Loucy (cell line): ENCODE measurements at regions not wholly inside any gene's neighbourhood (a gene's known extent, or its start where the extent isn't known, plus 50 kb on each side); places are given as distances from the start of the nearest gene placed in this dataset.
A peak's percentile ranks its signal among the peaks of the same experiment; 100 is the strongest.

Experiments used
- H2AFZ ChIP-seq: fragments of 200-600 bp; sonication (generic); 2 replicates; pipeline ENCODE4 v1.6.0; 2016; ENCODE audit warnings: antibody characterized with exemption, mild to moderate bottlenecking, low read length, moderate library complexity
- H3F3A ChIP-seq: fragments of 200-600 bp; 2 replicates; pipeline ENCODE4 v1.6.0; 2016; ENCODE audit warnings: antibody characterized with exemption, low read depth, mild to moderate bottlenecking
- H3K27me3 ChIP-seq: fragments of 200-600 bp; sonication (generic); 2 replicates; pipeline ENCODE4 v1.6.1; 2014; ENCODE audit warnings: low read length, mild to moderate bottlenecking; ENCODE audit not compliant: insufficient read depth, poor library complexity, severe bottlenecking
- H3K36me3 ChIP-seq: fragments of 200-600 bp; sonication (generic); 2 replicates; pipeline ENCODE4 v1.6.1; 2016; ENCODE audit warnings: low read length; ENCODE audit not compliant: insufficient read depth
- H3K4me1 ChIP-seq: fragments of 200-600 bp; sonication (generic); 2 replicates; pipeline ENCODE4 v1.5.1; 2014; ENCODE audit warnings: low read length, mild to moderate bottlenecking; ENCODE audit not compliant: insufficient read depth, poor library complexity, severe bottlenecking
- H3K4me2 ChIP-seq: fragments of 200-600 bp; sonication (generic); 2 replicates; pipeline ENCODE4 v1.6.0; 2014; ENCODE audit warnings: antibody characterized with exemption, low read length, low read depth, mild to moderate bottlenecking; ENCODE audit not compliant: poor library complexity, severe bottlenecking
- H3K4me3 ChIP-seq: fragments of 200-600 bp; sonication (generic); 2 replicates; pipeline ENCODE4 v1.5.1; 2014; ENCODE audit warnings: low read length, mild to moderate bottlenecking, mixed read lengths; ENCODE audit not compliant: poor library complexity, severe bottlenecking
- H3K79me2 ChIP-seq: fragments of 200-600 bp; sonication (generic); 2 replicates; pipeline ENCODE4 v1.6.1; 2014; ENCODE audit warnings: low read length; ENCODE audit not compliant: insufficient read depth
- H3K9ac ChIP-seq: fragments of 200-600 bp; sonication (generic); 2 replicates; pipeline ENCODE4 v1.6.0; 2014; ENCODE audit warnings: mild to moderate bottlenecking, low read depth, low read length, moderate library complexity; ENCODE audit not compliant: poor library complexity, severe bottlenecking
- H3K9me2 ChIP-seq: fragments of 200-600 bp; sonication (generic); replicated peaks from 2 replicates; pipeline ENCODE4 v1.6.1; 2016; ENCODE audit warnings: low read depth, low read length, mixed read lengths
- H3K9me3 ChIP-seq: fragments of 200-600 bp; sonication (generic); 2 replicates; pipeline ENCODE4 v1.6.1; 2014; ENCODE audit warnings: mild to moderate bottlenecking, antibody characterized with exemption, low read length, low read depth; ENCODE audit not compliant: insufficient read depth
- H4K20me1 ChIP-seq: fragments of 200-600 bp; sonication (generic); 2 replicates; pipeline ENCODE4 v1.6.0; 2014; ENCODE audit warnings: antibody characterized with exemption, low read length, mild to moderate bottlenecking; ENCODE audit not compliant: insufficient read depth, poor library complexity, severe bottlenecking
- EZH2phosphoT487 ChIP-seq: fragments of 200-600 bp; IDR thresholded peaks from 2 replicates; pipeline ENCODE4 v1.6.1; 2018; ENCODE audit warnings: antibody characterized with exemption, mild to moderate bottlenecking, moderate library complexity, borderline replicate concordance
- TF ChIP-seq, protein P1 (sequence below): fragments of 200-600 bp; sonication (generic); conservative IDR thresholded peaks from 2 replicates; pipeline ENCODE4 v1.5.1; 2014; ENCODE audit warnings: mild to moderate bottlenecking, antibody characterized with exemption, low read length

GRCh38 chr5:68420476-68421344 lies 205.2 kb downstream of the PIK3R1 start:
- Histone ChIP-seq H3K79me2 (no peaks in the 10 kb centered on the region), H3K4me1 (peaks cover 61% of the 10 kb centered on the region), H3F3A (no peaks in the 10 kb centered on the region; the same call in 1 of the 2 replicates), H3K9ac (peak overlapping the region; percentile 31), H2AFZ (no peak overlapping the region), H3K9me2 (no peaks in the 10 kb centered on the region), H3K4me2 (peak overlapping the region; percentile 30), H4K20me1 (no peaks in the 10 kb centered on the region), H3K36me3 (no peaks in the 10 kb centered on the region), H3K9me3 (no peaks in the 10 kb centered on the region), H3K4me3 (no peak overlapping the region), H3K27me3 (no peaks in the 10 kb centered on the region)
- TF ChIP-seq, protein P1, sequence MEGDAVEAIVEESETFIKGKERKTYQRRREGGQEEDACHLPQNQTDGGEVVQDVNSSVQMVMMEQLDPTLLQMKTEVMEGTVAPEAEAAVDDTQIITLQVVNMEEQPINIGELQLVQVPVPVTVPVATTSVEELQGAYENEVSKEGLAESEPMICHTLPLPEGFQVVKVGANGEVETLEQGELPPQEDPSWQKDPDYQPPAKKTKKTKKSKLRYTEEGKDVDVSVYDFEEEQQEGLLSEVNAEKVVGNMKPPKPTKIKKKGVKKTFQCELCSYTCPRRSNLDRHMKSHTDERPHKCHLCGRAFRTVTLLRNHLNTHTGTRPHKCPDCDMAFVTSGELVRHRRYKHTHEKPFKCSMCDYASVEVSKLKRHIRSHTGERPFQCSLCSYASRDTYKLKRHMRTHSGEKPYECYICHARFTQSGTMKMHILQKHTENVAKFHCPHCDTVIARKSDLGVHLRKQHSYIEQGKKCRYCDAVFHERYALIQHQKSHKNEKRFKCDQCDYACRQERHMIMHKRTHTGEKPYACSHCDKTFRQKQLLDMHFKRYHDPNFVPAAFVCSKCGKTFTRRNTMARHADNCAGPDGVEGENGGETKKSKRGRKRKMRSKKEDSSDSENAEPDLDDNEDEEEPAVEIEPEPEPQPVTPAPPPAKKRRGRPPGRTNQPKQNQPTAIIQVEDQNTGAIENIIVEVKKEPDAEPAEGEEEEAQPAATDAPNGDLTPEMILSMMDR, result no peak
- TF ChIP-seq EZH2phosphoT487, result no peak

DNA sequence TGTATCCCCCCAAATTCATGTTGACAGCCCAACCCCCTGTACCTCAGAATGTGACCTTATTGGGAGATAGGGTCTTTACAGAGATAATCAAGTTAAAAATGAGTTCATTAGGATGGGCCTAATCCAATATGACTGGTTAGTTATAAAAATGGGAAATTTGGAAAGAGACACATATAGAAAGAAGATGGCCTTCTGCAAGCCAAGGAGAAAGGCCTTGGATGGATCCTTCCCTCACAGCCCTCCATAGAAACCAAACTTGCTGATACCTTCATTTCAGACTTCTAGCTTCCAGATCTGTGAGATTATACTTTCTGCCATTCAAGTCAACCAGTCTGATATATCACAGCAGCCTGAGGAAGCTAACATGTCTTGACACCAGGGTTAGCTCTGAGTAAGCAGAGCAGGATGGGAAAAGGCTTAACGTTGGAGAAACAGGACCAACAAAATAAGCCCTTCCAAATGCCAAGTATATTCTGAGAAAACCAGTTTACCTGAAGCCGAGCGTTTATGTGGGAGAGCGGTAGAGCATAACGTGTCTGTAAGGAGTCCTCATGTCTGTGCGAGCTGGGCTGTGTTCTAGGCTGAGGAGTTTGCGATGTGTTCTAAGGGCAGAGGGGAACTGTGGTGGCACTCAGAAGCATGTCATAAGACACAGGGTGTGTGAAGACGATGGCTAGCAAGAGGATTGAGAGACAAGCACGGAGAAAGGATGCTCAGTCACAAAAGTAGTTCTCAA lies 206.1 kb downstream of the PIK3R1 start:
- Histone ChIP-seq H3K36me3 (no peaks in the 10 kb centered on the region), H3K4me2 (peak overlapping the region; percentile 30), H3K4me3 (no peak overlapping the region), H3K79me2 (no peaks in the 10 kb centered on the region), H3K4me1 (peaks cover 62% of the 10 kb centered on the region), H4K20me1 (no peaks in the 10 kb centered on the region), H3F3A (no peaks in the 10 kb centered on the region; the same call in 1 of the 2 replicates), H3K27me3 (no peaks in the 10 kb centered on the region), H3K9me2 (no peaks in the 10 kb centered on the region), H3K9me3 (no peaks in the 10 kb centered on the region), H3K9ac (peak overlapping the region; percentile 31), H2AFZ (no peak overlapping the region)
- no peak for TF ChIP-seq EZH2phosphoT487
- TF ChIP-seq, protein P1, result no peak

DNA sequence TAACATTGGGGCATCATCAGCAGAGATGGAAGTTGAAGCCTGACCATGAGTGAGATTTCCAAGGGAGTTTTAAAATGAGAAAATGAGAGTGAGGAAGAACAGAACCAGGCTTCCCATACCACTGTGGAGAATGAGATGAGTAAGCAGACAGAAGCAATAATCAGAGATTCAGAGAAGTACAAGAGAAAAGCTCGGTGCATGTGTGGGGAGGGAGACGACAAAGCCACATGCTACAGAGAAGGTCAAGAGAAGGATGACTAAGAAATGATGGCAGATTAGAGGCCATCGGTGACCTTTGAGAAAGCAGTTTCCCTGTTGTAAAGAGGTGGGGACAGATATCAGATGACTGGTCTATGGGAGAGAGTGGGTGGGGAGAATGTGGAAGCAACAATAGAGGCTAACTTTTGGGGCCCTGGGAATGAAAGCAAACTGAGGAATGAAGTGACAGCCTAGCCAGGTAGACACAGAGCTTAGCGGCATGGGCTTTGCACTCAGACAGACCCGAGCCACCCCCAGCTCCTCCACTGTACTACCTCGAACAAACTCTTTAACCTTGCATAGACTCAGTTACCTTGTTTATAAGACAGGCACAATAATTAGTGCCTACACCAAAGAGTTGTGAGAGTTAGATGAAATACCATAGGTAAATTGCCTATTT lies 207.7 kb downstream of the PIK3R1 start:
- Histone ChIP-seq H3K27me3 (no peaks in the 10 kb centered on the region), H3K9me2 (no peaks in the 10 kb centered on the region), H4K20me1 (no peaks in the 10 kb centered on the region), H3K4me1 (peaks cover 62% of the 10 kb centered on the region), H3K9ac (no peak overlapping the region), H3K4me2 (no peak overlapping the region), H3K36me3 (no peaks in the 10 kb centered on the region), H2AFZ (no peak overlapping the region), H3K9me3 (no peaks in the 10 kb centered on the region), H3K4me3 (no peak overlapping the region), H3F3A (no peaks in the 10 kb centered on the region; the same call in 1 of the 2 replicates), H3K79me2 (no peaks in the 10 kb centered on the region)
- TF ChIP-seq, protein P1, result no peak
- no peak for TF ChIP-seq EZH2phosphoT487
